Liver (tissue), 3 donors: ENCODE measurements at regions not wholly inside any gene's neighbourhood (a gene's known extent, or its start where the extent isn't known, plus 50 kb on each side); places are given as distances from the start of the nearest gene placed in this dataset.

ENCODE experiments used
- GABPA ChIP-seq, 2 donors: IDR thresholded peaks in 1 of 2; conservative IDR thresholded peaks in 1 of 2; 2 replicates each; pipeline ENCODE4 v1.6.1; 2016; ENCODE audit warnings: antibody characterized with exemption in 2 of 2, mild to moderate bottlenecking in 1 of 2, moderate library complexity in 1 of 2
- JUND ChIP-seq, 2 donors: IDR thresholded peaks; 2 replicates each; pipeline ENCODE4 v1.6.1; 2016; ENCODE audit warnings: antibody characterized with exemption in 2 of 2
- SP1 ChIP-seq: IDR thresholded peaks from 2 replicates; pipeline ENCODE4 v1.6.1; 2018; ENCODE audit warnings: antibody characterized with exemption, mild to moderate bottlenecking
- TF ChIP-seq, protein P1 (sequence below): fragments of 150-350 bp; IDR thresholded peaks from 2 replicates; pipeline ENCODE4 v1.5.1; 2017; ENCODE audit warnings: improper control_type of control experiment, low read depth, low read length; ENCODE audit not compliant: missing input control
- TF ChIP-seq, protein P2 (sequence below): IDR thresholded peaks from 2 replicates; pipeline ENCODE4 v1.6.1; 2016; ENCODE audit warnings: antibody characterized with exemption
- donor health status: healthy.
- donor health status: healthy.

DNA sequence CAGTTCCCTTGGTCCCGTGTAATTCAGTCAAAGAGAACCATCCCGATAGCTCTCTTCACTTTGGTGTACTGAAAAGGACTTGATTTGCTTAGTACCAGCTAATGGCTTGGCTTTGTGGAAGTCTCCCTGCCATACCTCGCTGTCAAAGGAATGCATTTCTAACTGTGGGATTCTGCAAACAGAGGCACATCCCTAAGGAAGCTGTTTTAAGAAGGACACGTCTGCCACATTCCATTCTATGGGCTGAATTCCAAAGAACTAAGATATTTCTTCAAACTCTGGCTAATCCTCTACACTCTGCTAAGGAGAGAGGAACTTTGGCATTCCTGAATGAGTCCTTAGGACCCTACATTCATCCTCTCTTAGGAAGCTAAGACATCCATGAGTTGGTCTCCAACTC lies 327.9 kb downstream of the SFMBT2 start:
- TF ChIP-seq, protein P1, sequence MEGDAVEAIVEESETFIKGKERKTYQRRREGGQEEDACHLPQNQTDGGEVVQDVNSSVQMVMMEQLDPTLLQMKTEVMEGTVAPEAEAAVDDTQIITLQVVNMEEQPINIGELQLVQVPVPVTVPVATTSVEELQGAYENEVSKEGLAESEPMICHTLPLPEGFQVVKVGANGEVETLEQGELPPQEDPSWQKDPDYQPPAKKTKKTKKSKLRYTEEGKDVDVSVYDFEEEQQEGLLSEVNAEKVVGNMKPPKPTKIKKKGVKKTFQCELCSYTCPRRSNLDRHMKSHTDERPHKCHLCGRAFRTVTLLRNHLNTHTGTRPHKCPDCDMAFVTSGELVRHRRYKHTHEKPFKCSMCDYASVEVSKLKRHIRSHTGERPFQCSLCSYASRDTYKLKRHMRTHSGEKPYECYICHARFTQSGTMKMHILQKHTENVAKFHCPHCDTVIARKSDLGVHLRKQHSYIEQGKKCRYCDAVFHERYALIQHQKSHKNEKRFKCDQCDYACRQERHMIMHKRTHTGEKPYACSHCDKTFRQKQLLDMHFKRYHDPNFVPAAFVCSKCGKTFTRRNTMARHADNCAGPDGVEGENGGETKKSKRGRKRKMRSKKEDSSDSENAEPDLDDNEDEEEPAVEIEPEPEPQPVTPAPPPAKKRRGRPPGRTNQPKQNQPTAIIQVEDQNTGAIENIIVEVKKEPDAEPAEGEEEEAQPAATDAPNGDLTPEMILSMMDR = no peak
- TF ChIP-seq SP1 (no peak), JUND (IDR thresholded peaks at IDR 0.05) (no peak), GABPA (IDR thresholded peaks at IDR 0.05 in 1 of 2, conservative IDR thresholded peaks at IDR 0.05 in 1 of 2) (no peak)
- TF ChIP-seq, protein P2, sequence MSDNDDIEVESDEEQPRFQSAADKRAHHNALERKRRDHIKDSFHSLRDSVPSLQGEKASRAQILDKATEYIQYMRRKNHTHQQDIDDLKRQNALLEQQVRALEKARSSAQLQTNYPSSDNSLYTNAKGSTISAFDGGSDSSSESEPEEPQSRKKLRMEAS = no peak
